Peyer's patch (tissue), 4 donors: ENCODE measurements at regions not wholly inside any gene's neighbourhood (a gene's known extent, or its start where the extent isn't known, plus 50 kb on each side); places are given as distances from the start of the nearest gene placed in this dataset.

ENCODE experiments used
- DNase-seq, 3 donors: peaks; one replicate each; pipeline ENCODE4 v3.0.0-alpha.2; 2017 to 2019
- H3K27ac ChIP-seq, 4 donors: fragments of 200-600 bp; sonication (generic); one replicate each; pipeline ENCODE4 v1.5.1; 2016 to 2019
- H3K27me3 ChIP-seq, 2 donors: fragments of 200-600 bp; sonication (generic); one replicate each; pipeline ENCODE4 v1.5.1; 2019
- H3K36me3 ChIP-seq, 3 donors: fragments of 200-600 bp; sonication (generic); one replicate each; pipeline ENCODE4 v1.5.1; 2016 to 2019
- H3K4me1 ChIP-seq, 4 donors: fragments of 200-600 bp; sonication (generic); one replicate each; pipeline ENCODE4 v1.5.1; 2016 to 2019
- H3K4me3 ChIP-seq, 4 donors: fragments of 200-600 bp; sonication (generic); 1 replicate in 3 of 4; 2 replicates in 1 of 4; pipeline ENCODE4 v1.5.1; 2016 to 2019; ENCODE audit warnings: mild to moderate bottlenecking in 1 of 4
- H3K9me3 ChIP-seq, 4 donors: fragments of 200-600 bp; sonication (generic); one replicate each; pipeline ENCODE4 v1.5.1; 2016 to 2019; ENCODE audit warnings: mild to moderate bottlenecking in 1 of 4
- CTCF ChIP-seq, 6 experiments: fragments of 450-650 bp in 4 of 6; fragments of 200-600 bp in 2 of 6; sonication (generic) in 1 of 6; IDR thresholded peaks; one replicate each; pipeline ENCODE4 v1.5.1; 2017 to 2019; ENCODE audit warnings: antibody characterized with exemption in 6 of 6, mild to moderate bottlenecking in 3 of 6, moderate library complexity in 1 of 6
- POLR2A ChIP-seq, 2 donors: fragments of 450-650 bp; IDR thresholded peaks; one replicate each; pipeline ENCODE4 v1.5.1; 2017; ENCODE audit warnings: antibody characterized with exemption in 2 of 2, mild to moderate bottlenecking in 2 of 2, moderate library complexity in 2 of 2

- no peak for TF ChIP-seq POLR2A (IDR thresholded peaks at IDR 0.05)
- no peak for TF ChIP-seq CTCF (IDR thresholded peaks at IDR 0.05)
- Histone ChIP-seq H3K27me3 (no peaks in the 10 kb centered on the region), H3K4me3 (no peak overlapping the region), H3K9me3 (no peaks in the 10 kb centered on the region), H3K36me3 (no peaks in the 10 kb centered on the region), H3K27ac (no peak overlapping the region), H3K4me1 (no peaks in the 10 kb centered on the region)
- no peak for DNase-seq
Measured at GRCh38 chr1:73626326-73626725, 571.6 kb downstream of the LRRIQ3 start.

DNA sequence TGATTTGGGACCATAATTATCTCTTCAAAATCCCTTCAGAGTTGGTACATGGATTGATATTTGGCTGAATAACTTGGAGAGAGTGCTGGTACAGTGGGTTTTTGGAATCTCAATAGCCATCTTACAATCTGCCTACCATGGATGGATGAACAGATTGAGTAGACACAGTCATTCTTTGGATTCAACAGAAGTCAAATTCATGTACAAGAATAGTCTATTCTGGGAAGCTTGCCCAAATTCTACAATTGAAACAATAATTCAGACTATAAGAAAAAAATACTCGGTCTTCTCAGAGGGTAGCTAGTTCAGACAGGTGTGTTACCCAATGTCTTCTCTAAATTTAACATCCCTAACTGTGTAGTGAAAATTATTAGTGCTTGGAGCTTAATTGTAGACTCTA is 574.0 kb downstream of the LRRIQ3 start:
- Histone ChIP-seq H3K9me3 (no peaks in the 10 kb centered on the region), H3K4me1 (no peaks in the 10 kb centered on the region)

DNA sequence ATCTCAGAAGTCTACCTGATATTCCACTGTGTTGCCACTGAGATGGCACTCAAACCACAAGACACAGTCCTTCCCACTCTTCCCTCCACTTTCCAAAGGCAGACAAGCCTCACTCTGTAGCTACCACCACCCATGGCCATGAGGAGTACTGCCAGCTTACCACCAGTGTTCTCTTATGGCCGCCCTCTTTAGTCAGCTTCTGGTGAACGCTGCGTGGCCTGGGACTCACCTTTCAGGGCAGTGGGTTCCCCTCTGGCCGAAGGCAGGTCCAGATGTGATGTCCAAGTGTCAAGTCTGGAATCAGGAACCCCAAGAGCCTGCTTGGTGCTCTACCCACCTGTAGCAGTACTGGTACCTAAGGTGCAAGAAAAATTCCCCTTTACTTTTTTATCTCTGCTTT is 580.8 kb downstream of the LRRIQ3 start:
- no peaks in the 10 kb centered on the region for H3K4me1 ChIP-seq
- no peaks in the 10 kb centered on the region for H3K36me3 ChIP-seq
- no peak overlapping the region for H3K27ac ChIP-seq
- no peaks in the 10 kb centered on the region for H3K27me3 ChIP-seq
- H3K4me3 ChIP-seq, result no peak overlapping the region
- TF ChIP-seq POLR2A (IDR thresholded peaks at IDR 0.05) (no peak), CTCF (IDR thresholded peaks at IDR 0.05) (no peak)
- no peaks in the 10 kb centered on the region for H3K9me3 ChIP-seq
- DNase-seq, result no peak

More for the DNA sequence above, 574.0 kb downstream of the LRRIQ3 start:
- Histone ChIP-seq H3K36me3 (no peaks in the 10 kb centered on the region), H3K27me3 (no peaks in the 10 kb centered on the region), H3K4me3 (no peak overlapping the region), H3K27ac (no peak overlapping the region)
- TF ChIP-seq POLR2A (IDR thresholded peaks at IDR 0.05), result no peak
- no peak for DNase-seq

- no peaks in the 10 kb centered on the region for H3K27me3 ChIP-seq
- no peak for DNase-seq
- no peaks in the 10 kb centered on the region for H3K4me1 ChIP-seq
- H3K9me3 ChIP-seq, result no peaks in the 10 kb centered on the region
- no peak for TF ChIP-seq CTCF (IDR thresholded peaks at IDR 0.05)
- no peak for TF ChIP-seq POLR2A (IDR thresholded peaks at IDR 0.05)
- H3K36me3 ChIP-seq, result no peaks in the 10 kb centered on the region
- H3K4me3 ChIP-seq, result no peak overlapping the region
- no peak overlapping the region for H3K27ac ChIP-seq
Measured at GRCh38 chr1:73611681-73612080, 586.3 kb downstream of the LRRIQ3 start.

DNA sequence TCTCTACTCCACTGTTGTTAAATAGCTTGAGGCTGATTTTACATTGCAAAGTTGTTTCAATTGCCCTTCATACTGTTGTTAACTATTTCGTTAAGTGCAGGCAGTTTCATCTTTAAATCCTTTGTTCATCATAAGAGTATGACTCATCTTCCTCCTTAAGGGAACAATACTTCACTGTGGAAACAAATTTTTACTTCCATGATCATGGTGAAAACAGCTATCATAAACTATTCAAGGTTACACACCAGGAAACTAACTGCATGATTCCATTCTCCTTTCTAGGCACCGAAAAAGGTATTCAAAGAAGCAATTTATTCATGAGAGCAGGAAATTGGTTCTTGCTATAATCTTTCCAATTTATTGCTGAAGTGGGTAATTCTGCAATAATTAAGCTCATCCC is 593.2 kb downstream of the LRRIQ3 start:
- Histone ChIP-seq H3K4me1 (no peaks in the 10 kb centered on the region), H3K36me3 (no peaks in the 10 kb centered on the region), H3K27ac (no peak overlapping the region), H3K9me3 (no peaks in the 10 kb centered on the region), H3K4me3 (no peak overlapping the region), H3K27me3 (no peaks in the 10 kb centered on the region)
- TF ChIP-seq CTCF (IDR thresholded peaks at IDR 0.05) (no peak), POLR2A (IDR thresholded peaks at IDR 0.05) (no peak)
- no peak for DNase-seq

DNA sequence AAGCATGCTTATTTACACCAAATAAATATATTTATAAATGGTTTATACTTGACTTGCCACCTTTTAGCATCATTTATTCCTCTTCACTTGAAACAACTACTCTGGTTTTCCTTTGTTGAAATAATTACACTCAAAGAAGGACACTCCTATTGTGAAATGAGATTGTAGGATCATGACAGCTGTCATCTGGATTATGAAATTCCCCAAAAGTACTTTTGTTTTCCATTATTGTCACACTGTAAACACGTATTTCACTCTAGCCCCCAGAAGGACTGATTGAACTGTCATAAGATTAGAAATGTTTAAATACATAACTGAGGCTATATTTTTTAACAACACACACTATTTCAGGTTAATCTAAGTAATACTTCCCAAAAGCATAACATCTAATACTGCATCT is 593.8 kb downstream of the LRRIQ3 start:
- Histone ChIP-seq H3K27ac (no peak overlapping the region), H3K27me3 (no peaks in the 10 kb centered on the region), H3K4me3 (no peak overlapping the region), H3K36me3 (no peaks in the 10 kb centered on the region), H3K4me1 (no peaks in the 10 kb centered on the region), H3K9me3 (no peaks in the 10 kb centered on the region)
- no peak for TF ChIP-seq CTCF (IDR thresholded peaks at IDR 0.05)
- TF ChIP-seq POLR2A (IDR thresholded peaks at IDR 0.05), result no peak
- DNase-seq, result no peak
